T1000 (cell line): ENCODE measurements at regions not wholly inside any gene's neighbourhood (a gene's known extent, or its start where the extent isn't known, plus 50 kb on each side); places are given as distances from the start of the nearest gene placed in this dataset.
A peak's percentile ranks its signal among the peaks of the same experiment; 100 is the strongest.

Source experiments
- DNase-seq: peaks from one replicate; lab custom pipeline; 2025; ENCODE audit warnings: mixed read lengths; lab: John Stamatoyannopoulos, UW

GRCh38 chr15:97092656-97093055, 762.2 kb downstream of the NR2F2 start:
- DNase-seq, result no peak

GRCh38 chr15:97096303-97096835, 765.9 kb downstream of the NR2F2 start:
- no peak for DNase-seq

- DNase-seq, result no peak
Measured at GRCh38 chr15:97099040-97099439, 768.5 kb downstream of the NR2F2 start.

GRCh38 chr15:97101572-97101971, 771.1 kb downstream of the NR2F2 start:
- DNase-seq, result no peak

GRCh38 chr15:97114900-97115760, 784.6 kb downstream of the NR2F2 start:
- no peak for DNase-seq

- no peak for DNase-seq
Measured at GRCh38 chr15:97115761-97116070, 785.2 kb downstream of the NR2F2 start.

- DNase-seq, result no peak
Measured at GRCh38 chr15:97124790-97125189, 794.3 kb downstream of the NR2F2 start.

GRCh38 chr15:97126553-97127233, 796.2 kb downstream of the NR2F2 start:
- DNase-seq, result peak; percentile 63

GRCh38 chr15:97129674-97130073, 799.2 kb downstream of the NR2F2 start:
- DNase-seq, result no peak

- DNase-seq, result no peak
Measured at GRCh38 chr15:97140216-97140615, 809.7 kb downstream of the NR2F2 start.

- DNase-seq, result no peak
Measured at GRCh38 chr15:97141360-97141759, 810.9 kb downstream of the NR2F2 start.

- no peak for DNase-seq
Measured at GRCh38 chr15:97141871-97142270, 811.4 kb downstream of the NR2F2 start.

GRCh38 chr15:97143592-97144376, 813.3 kb downstream of the NR2F2 start:
- DNase-seq, result no peak

GRCh38 chr15:97144377-97144711, 813.8 kb downstream of the NR2F2 start:
- no peak for DNase-seq

- DNase-seq, result no peak
Measured at GRCh38 chr15:97146929-97147870, 813.3 kb upstream of the ARRDC4 start.

- DNase-seq, result no peak
Measured at GRCh38 chr15:97153356-97153965, 807.0 kb upstream of the ARRDC4 start.

- DNase-seq, result no peak
Measured at GRCh38 chr15:97156739-97157265, 803.7 kb upstream of the ARRDC4 start.

GRCh38 chr15:97162805-97163495, 797.6 kb upstream of the ARRDC4 start:
- DNase-seq, result no peak

- no peak for DNase-seq
Measured at GRCh38 chr15:97165205-97165604, 795.3 kb upstream of the ARRDC4 start.
